ENCODE measurements at regions not wholly inside any gene's neighbourhood (a gene's known extent, or its start where the extent isn't known, plus 50 kb on each side); places are given as distances from the start of the nearest gene placed in this dataset.

GRCh38 chr21:26776310-26777021 lies 68.7 kb downstream of the ADAMTS1 start (continued):
- TF ChIP-seq E2F4 (IDR thresholded peaks at IDR 0.05; ENCODE audit: low read depth, low read length): no peak

GRCh38 chr21:26773058-26773457 lies 72.2 kb downstream of the ADAMTS1 start:
- Histone ChIP-seq H3K9me3 (replicated peaks; ENCODE audit: control insufficient read depth, insufficient read depth, low read length) (no peaks in the 10 kb centered on the region), H3K4me1 (ENCODE audit: control insufficient read depth, insufficient read depth, low read length) (no peaks in the 10 kb centered on the region), H3K9ac (ENCODE audit: control insufficient read depth, insufficient read depth, low read length) (no peak overlapping the region), H4K20me1 (ENCODE audit: control insufficient read depth, insufficient read depth) (no peaks in the 10 kb centered on the region), H2AFZ (ENCODE audit: control insufficient read depth, low read depth, low read length) (no peak overlapping the region), H3K27me3 (replicated peaks in 1 of 2; ENCODE audit: control insufficient read depth in 2 of 2, insufficient read depth in 2 of 2, low read length in 1 of 2) (no peaks in the 10 kb centered on the region), H3K4me3 (no peak overlapping the region), H3K27ac (ENCODE audit: control insufficient read depth, insufficient read depth) (no peak overlapping the region), H3K36me3 (ENCODE audit: control insufficient read depth in 2 of 2, insufficient read depth in 2 of 2, low read length in 1 of 2) (no peaks in the 10 kb centered on the region), H3K79me2 (ENCODE audit: control insufficient read depth, insufficient read depth, low read length) (no peaks in the 10 kb centered on the region), H3K4me2 (ENCODE audit: control insufficient read depth, insufficient read depth) (no peak overlapping the region)
- ChIA-PET SMC1A (ENCODE audit: uncharacterized antibody, unreplicated experiment) (no interaction called here), CTCF (no interaction called here), RAD21 (ENCODE audit: unreplicated experiment) (no interaction called here), POLR2A (no interaction called here)
- FAIRE-seq (no peak), DNase-seq (ENCODE audit: low read depth, low spot score) (no peak), ATAC-seq (no peak)
- no TSS peak for BruUV-seq (replicated peaks)
- intact Hi-C loops (cut with micrococcal nuclease; ENCODE audit: unreplicated experiment): no loop called here
- in situ Hi-C loops (cut with MboI): no loop called here
- 35% methylated on average over 2 of the region's 2 CpGs for WGBS (ENCODE audit: insufficient coverage, insufficient replicate concordance, low lambda C conversion rate, missing lambda C conversion rate)
- TF ChIP-seq BHLHE40 (IDR thresholded peaks at IDR 0.05; ENCODE audit: borderline replicate concordance in 1 of 2, low read depth in 2 of 2, low read length in 1 of 2) (no peak), CBFB (IDR thresholded peaks at IDR 0.05; ENCODE audit: low read depth) (no peak)

GRCh38 chr21:26769613-26770188 lies 75.5 kb downstream of the ADAMTS1 start:
- TF ChIP-seq SREBF2 (IDR thresholded peaks at IDR 0.05; ENCODE audit: low read length) (no peak), TCF3 (IDR thresholded peaks at IDR 0.05; ENCODE audit: borderline replicate concordance, insufficient read depth, low read depth, low read length) (no peak), CHD1 (IDR thresholded peaks at IDR 0.05; ENCODE audit: low read depth, low read length) (no peak), USF2 (IDR thresholded peaks at IDR 0.05; ENCODE audit: borderline replicate concordance, low read depth, low read length) (no peak), NBN (IDR thresholded peaks at IDR 0.05) (no peak), RCOR1 (conservative IDR thresholded peaks at IDR 0.05; ENCODE audit: low read depth, low read length) (no peak)
- SMC1A ChIA-PET (ENCODE audit: uncharacterized antibody, unreplicated experiment): no interaction called here
- intact Hi-C loops (cut with micrococcal nuclease; ENCODE audit: unreplicated experiment) (no loop called here), in situ Hi-C loops (cut with MboI) (no loop called here)
- Histone ChIP-seq H4K20me1 (ENCODE audit: control insufficient read depth, insufficient read depth) (no peaks in the 10 kb centered on the region), H3K27me3 (replicated peaks in 1 of 2; ENCODE audit: control insufficient read depth in 2 of 2, insufficient read depth in 2 of 2, low read length in 1 of 2) (no peaks in the 10 kb centered on the region), H3K4me2 (ENCODE audit: control insufficient read depth, insufficient read depth) (no peak overlapping the region), H3K9ac (ENCODE audit: control insufficient read depth, insufficient read depth, low read length) (no peak overlapping the region), H3K9me3 (replicated peaks; ENCODE audit: control insufficient read depth, insufficient read depth, low read length) (no peaks in the 10 kb centered on the region), H3K36me3 (ENCODE audit: control insufficient read depth in 2 of 2, insufficient read depth in 2 of 2, low read length in 1 of 2) (no peaks in the 10 kb centered on the region), H3K79me2 (ENCODE audit: control insufficient read depth, insufficient read depth, low read length) (no peaks in the 10 kb centered on the region), H3K27ac (ENCODE audit: control insufficient read depth, insufficient read depth) (no peak overlapping the region), H2AFZ (ENCODE audit: control insufficient read depth, low read depth, low read length) (no peak overlapping the region), H3K4me3 (no peak overlapping the region), H3K4me1 (ENCODE audit: control insufficient read depth, insufficient read depth, low read length) (no peaks in the 10 kb centered on the region)
- 9% methylated on average over 6 of the region's 6 CpGs for WGBS (ENCODE audit: insufficient coverage, insufficient replicate concordance, low lambda C conversion rate, missing lambda C conversion rate)
- BruUV-seq (replicated peaks): no TSS peak
- CTCF ChIA-PET: no interaction called here
- no peak for ATAC-seq
- no peak for DNase-seq (ENCODE audit: low read depth, low spot score)
- POLR2A ChIA-PET: no interaction called here
- FAIRE-seq: no peak
- RAD21 ChIA-PET (ENCODE audit: unreplicated experiment): no interaction called here

Data from GM12878 (cell line).